ENCODE measurements at regions not wholly inside any gene's neighbourhood (a gene's known extent, or its start where the extent isn't known, plus 50 kb on each side); places are given as distances from the start of the nearest gene placed in this dataset.

- H3K4me3 ChIP-seq: no peak overlapping the region
- no peaks in the 10 kb centered on the region for H3K36me3 ChIP-seq
- no peak for DNase-seq
- no peaks in the 10 kb centered on the region for H3K27me3 ChIP-seq (ENCODE audit: low read depth)
- H3K27ac ChIP-seq (replicated peaks): no peak overlapping the region
- no peaks in the 10 kb centered on the region for H3K9me3 ChIP-seq (replicated peaks)
- no peaks in the 10 kb centered on the region for H3K4me1 ChIP-seq
- intact Hi-C loops (cut with micrococcal nuclease): no loop called here
- no peak for TF ChIP-seq CTCF (IDR thresholded peaks at IDR 0.05; ENCODE audit: borderline replicate concordance)
Observed at GRCh38 chr9:17009071-17009470, 125.8 kb upstream of the CNTLN start.

DNA sequence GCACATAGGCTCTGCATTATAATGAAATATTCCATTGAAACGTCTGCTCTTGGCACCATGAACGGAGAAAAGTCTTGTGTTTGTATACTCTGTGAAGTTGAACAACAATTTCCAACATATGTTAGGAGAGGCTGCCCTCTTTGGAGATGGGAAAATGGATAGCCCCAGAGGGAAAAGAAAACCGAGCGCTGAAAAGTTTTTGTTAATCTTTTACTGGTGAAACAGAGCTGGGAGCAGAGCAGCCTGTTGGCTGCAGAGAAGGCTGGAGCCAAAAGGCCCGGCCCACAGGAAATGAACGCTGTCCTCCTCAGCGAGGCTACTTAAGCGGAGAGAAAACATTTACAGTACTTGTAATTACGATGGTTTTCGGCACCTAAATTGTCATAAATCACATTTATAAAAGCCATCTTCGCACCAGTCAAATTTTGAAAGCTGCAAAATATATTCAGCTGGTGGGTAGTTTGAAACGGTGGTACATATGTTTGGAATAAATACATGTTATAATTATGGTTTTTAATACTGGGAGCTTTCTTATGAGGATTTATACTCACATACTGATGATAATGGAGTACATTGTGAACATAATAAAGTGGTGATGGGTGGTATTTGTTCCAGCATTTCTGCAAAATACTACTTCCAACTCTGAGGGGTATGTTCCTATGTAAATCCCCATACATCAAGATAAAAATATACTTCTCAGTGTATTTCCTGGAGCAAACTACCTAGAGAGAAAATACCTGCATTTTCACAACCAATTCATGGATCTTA lies 129.6 kb upstream of the CNTLN start:
- Histone ChIP-seq H3K4me1 (no peaks in the 10 kb centered on the region), H3K27me3 (ENCODE audit: low read depth) (no peaks in the 10 kb centered on the region), H3K27ac (replicated peaks) (peak overlapping the region; percentile 9), H3K4me3 (peak overlapping the region; percentile 12), H3K36me3 (no peaks in the 10 kb centered on the region), H3K9me3 (replicated peaks) (no peaks in the 10 kb centered on the region)
- DNase-seq: peak; percentile 31
- intact Hi-C loops (cut with micrococcal nuclease): no loop called here
- TF ChIP-seq CTCF (IDR thresholded peaks at IDR 0.05; ENCODE audit: borderline replicate concordance): no peak

GRCh38 chr9:17004500-17004899 lies 130.3 kb upstream of the CNTLN start:
- intact Hi-C loops (cut with micrococcal nuclease): no loop called here
- H3K27me3 ChIP-seq (ENCODE audit: low read depth): no peaks in the 10 kb centered on the region
- H3K27ac ChIP-seq (replicated peaks): no peak overlapping the region

GRCh38 chr9:17003576-17004240 lies 131.1 kb upstream of the CNTLN start:
- no peak overlapping the region for H3K4me3 ChIP-seq
- H3K27ac ChIP-seq (replicated peaks): no peak overlapping the region

More at GRCh38 chr9:17004500-17004899, 130.3 kb upstream of the CNTLN start:
- Histone ChIP-seq H3K4me1 (no peaks in the 10 kb centered on the region), H3K36me3 (no peaks in the 10 kb centered on the region), H3K9me3 (replicated peaks) (peaks cover under 1% of the 10 kb centered on the region), H3K4me3 (no peak overlapping the region)
- no peak for DNase-seq
- TF ChIP-seq CTCF (IDR thresholded peaks at IDR 0.05; ENCODE audit: borderline replicate concordance): no peak

DNA sequence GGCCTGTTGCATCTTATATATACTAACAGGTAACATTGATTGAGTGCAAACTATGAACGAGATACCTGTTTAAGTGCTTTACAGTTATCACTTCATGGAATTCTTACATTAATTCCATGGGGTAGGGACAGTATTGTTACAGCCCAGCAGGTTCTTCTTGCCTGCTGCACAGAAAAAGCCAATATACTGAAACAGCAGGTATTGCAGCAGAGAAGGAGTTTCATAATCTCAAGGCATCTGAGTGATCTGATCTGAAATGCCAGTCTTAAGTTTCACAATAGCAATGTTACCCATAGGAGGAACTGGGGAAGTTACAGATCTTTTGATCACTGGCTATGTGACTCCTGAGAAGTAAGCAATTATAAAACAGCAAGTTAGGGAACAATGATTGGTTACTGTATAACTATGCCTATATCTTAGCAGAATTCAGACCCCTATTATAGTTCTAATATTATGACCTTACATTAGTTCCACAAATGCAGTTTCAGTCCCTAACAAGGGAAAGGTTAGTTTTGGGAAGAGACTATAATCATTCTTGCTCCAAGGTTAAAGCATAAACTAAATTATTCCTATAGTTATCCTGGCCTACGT lies 126.5 kb upstream of the BNC2 start:
- Histone ChIP-seq H3K4me1 (no peaks in the 10 kb centered on the region), H3K27me3 (ENCODE audit: low read depth) (no peaks in the 10 kb centered on the region), H3K9me3 (replicated peaks) (peaks cover 57% of the 10 kb centered on the region), H3K27ac (replicated peaks) (no peak overlapping the region), H3K36me3 (no peaks in the 10 kb centered on the region), H3K4me3 (no peak overlapping the region)
- intact Hi-C loops (cut with micrococcal nuclease): no loop called here
- no peak for TF ChIP-seq CTCF (IDR thresholded peaks at IDR 0.05; ENCODE audit: borderline replicate concordance)
- DNase-seq: no peak

More at GRCh38 chr9:17003576-17004240, 131.1 kb upstream of the CNTLN start:
- H3K36me3 ChIP-seq: no peaks in the 10 kb centered on the region
- no peaks in the 10 kb centered on the region for H3K4me1 ChIP-seq
- peaks cover 9% of the 10 kb centered on the region for H3K9me3 ChIP-seq (replicated peaks)
- no peak for TF ChIP-seq CTCF (IDR thresholded peaks at IDR 0.05; ENCODE audit: borderline replicate concordance)
- intact Hi-C loops (cut with micrococcal nuclease): no loop called here
- H3K27me3 ChIP-seq (ENCODE audit: low read depth): no peaks in the 10 kb centered on the region
- no peak for DNase-seq

All from left ventricle myocardium inferior (tissue), 1 donor.